ENCODE measurements at regions not wholly inside any gene's neighbourhood (a gene's known extent, or its start where the extent isn't known, plus 50 kb on each side); places are given as distances from the start of the nearest gene placed in this dataset.

DNA sequence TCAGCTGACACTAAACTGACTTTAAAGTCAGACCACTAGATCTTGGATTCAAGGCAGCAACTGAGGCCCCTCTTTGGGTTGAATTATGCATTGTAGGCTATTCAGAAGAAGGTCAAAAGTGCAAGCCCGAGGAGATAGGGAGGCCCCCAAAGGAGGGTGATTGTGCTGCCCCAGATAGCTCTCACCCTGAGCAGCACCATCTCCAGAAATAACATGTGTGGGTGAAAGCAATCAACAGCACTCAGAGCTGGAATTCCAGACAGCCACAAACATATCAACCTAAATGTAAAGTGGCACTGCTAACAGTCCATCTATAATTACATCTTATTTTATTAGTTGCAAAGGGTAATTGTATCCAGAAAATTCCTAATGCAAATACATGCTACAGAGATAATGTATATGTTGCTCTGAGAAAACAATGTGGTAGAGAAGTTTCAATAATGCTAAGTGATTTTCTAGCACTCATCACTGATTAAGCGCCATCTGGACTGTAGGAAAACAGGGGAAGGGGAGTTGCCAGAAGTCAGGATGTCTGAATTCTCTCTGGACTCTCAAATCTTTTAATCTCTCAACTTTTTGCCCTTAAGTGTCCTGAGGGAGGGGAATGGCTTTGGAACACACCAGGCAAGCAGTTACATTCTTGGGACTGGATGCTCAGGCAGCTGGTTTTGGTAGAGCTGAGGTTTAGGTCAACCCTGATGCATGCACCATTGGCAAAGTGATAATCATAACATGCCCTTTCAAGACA, 61.8 kb upstream of the SFRP2 start:
- Mint-ChIP-seq H3K27me3 (ENCODE audit: low read depth, unreplicated experiment) (peaks cover 4% of the 10 kb centered on the region), H3K4me1 (ENCODE audit: low read depth, unreplicated experiment) (peaks cover 16% of the 10 kb centered on the region), H3K36me3 (ENCODE audit: low read depth, unreplicated experiment) (no peaks in the 10 kb centered on the region), H3K9me3 (ENCODE audit: unreplicated experiment) (peaks cover 14% of the 10 kb centered on the region), H3K4me3 (ENCODE audit: unreplicated experiment) (no peak overlapping the region), H3K27ac (ENCODE audit: unreplicated experiment) (no peak overlapping the region)
- DNase-seq (ENCODE audit: low read depth) (no peak), FAIRE-seq (no peak)
- Histone ChIP-seq H3K27ac (ENCODE audit: low read depth, low read length) (no peak overlapping the region), H3K79me2 (ENCODE audit: insufficient read depth, low read length) (no peaks in the 10 kb centered on the region), H3K9me3 (ENCODE audit: insufficient read depth, low read depth, low read length) (peaks cover 3% of the 10 kb centered on the region), H3K36me3 (ENCODE audit: insufficient read depth, low read length) (no peaks in the 10 kb centered on the region), H4K20me1 (ENCODE audit: insufficient read depth, low read length) (no peaks in the 10 kb centered on the region), H2AFZ (ENCODE audit: low read depth, low read length) (no peak overlapping the region), H3K4me3 (ENCODE audit: insufficient read depth, low read depth, low read length) (no peak overlapping the region), H3K4me2 (ENCODE audit: low read length) (no peak overlapping the region), H3K4me1 (ENCODE audit: insufficient read depth, low read length) (no peaks in the 10 kb centered on the region), H3K27me3 (ENCODE audit: insufficient read depth, low read length) (no peaks in the 10 kb centered on the region), H3K9ac (ENCODE audit: low read length) (no peak overlapping the region)
- TF ChIP-seq, protein P1, sequence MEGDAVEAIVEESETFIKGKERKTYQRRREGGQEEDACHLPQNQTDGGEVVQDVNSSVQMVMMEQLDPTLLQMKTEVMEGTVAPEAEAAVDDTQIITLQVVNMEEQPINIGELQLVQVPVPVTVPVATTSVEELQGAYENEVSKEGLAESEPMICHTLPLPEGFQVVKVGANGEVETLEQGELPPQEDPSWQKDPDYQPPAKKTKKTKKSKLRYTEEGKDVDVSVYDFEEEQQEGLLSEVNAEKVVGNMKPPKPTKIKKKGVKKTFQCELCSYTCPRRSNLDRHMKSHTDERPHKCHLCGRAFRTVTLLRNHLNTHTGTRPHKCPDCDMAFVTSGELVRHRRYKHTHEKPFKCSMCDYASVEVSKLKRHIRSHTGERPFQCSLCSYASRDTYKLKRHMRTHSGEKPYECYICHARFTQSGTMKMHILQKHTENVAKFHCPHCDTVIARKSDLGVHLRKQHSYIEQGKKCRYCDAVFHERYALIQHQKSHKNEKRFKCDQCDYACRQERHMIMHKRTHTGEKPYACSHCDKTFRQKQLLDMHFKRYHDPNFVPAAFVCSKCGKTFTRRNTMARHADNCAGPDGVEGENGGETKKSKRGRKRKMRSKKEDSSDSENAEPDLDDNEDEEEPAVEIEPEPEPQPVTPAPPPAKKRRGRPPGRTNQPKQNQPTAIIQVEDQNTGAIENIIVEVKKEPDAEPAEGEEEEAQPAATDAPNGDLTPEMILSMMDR (IDR thresholded peaks at IDR 0.05; ENCODE audit: insufficient read depth, low read depth, low read length), result no peak
- TF ChIP-seq EZH2 (IDR thresholded peaks at IDR 0.05; ENCODE audit: insufficient read depth, low read length), result no peak

DNA sequence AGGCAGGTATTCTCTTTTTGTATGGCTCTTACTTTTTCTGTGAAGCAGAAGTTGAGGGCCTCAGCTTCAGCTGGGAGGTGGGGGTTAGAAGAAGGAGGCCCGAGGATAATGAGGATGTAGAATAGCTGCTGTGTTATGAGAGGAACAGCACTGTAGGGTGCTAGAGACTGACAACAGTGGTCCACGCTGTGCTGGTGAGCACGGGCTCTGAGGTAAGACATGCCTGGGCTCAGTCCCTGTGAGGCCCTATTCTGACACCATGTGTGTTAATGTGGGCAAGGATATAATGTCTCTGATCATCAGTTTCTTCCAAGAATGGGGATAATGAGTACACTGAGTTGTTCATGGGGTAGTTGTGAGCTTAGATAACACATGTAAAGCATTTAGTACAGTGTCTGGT, 55.3 kb upstream of the SFRP2 start:
- H3K36me3 ChIP-seq (ENCODE audit: insufficient read depth, low read length), result no peaks in the 10 kb centered on the region
- H3K79me2 ChIP-seq (ENCODE audit: insufficient read depth, low read length), result no peaks in the 10 kb centered on the region
- TF ChIP-seq EZH2 (IDR thresholded peaks at IDR 0.05; ENCODE audit: insufficient read depth, low read length), result no peak
- TF ChIP-seq, protein P1 (IDR thresholded peaks at IDR 0.05; ENCODE audit: insufficient read depth, low read depth, low read length), result no peak
- peaks cover 1% of the 10 kb centered on the region for H3K4me1 Mint-ChIP-seq (ENCODE audit: low read depth, unreplicated experiment)
- H3K9ac ChIP-seq (ENCODE audit: low read length), result no peak overlapping the region
- H3K36me3 Mint-ChIP-seq (ENCODE audit: low read depth, unreplicated experiment), result no peaks in the 10 kb centered on the region
- H3K4me3 ChIP-seq (ENCODE audit: insufficient read depth, low read depth, low read length), result no peak overlapping the region
- DNase-seq (ENCODE audit: low read depth), result no peak
- H2AFZ ChIP-seq (ENCODE audit: low read depth, low read length), result no peak overlapping the region
- no peak overlapping the region for H3K4me3 Mint-ChIP-seq (ENCODE audit: unreplicated experiment)
- no peaks in the 10 kb centered on the region for H4K20me1 ChIP-seq (ENCODE audit: insufficient read depth, low read length)
- H3K27ac Mint-ChIP-seq (ENCODE audit: unreplicated experiment), result no peak overlapping the region
- H3K4me2 ChIP-seq (ENCODE audit: low read length), result no peak overlapping the region
- H3K9me3 ChIP-seq (ENCODE audit: insufficient read depth, low read depth, low read length), result peaks cover 3% of the 10 kb centered on the region
- H3K27me3 ChIP-seq (ENCODE audit: insufficient read depth, low read length), result no peaks in the 10 kb centered on the region
- no peaks in the 10 kb centered on the region for H3K4me1 ChIP-seq (ENCODE audit: insufficient read depth, low read length)
- no peak overlapping the region for H3K27ac ChIP-seq (ENCODE audit: low read depth, low read length)
- FAIRE-seq, result no peak
- H3K27me3 Mint-ChIP-seq (ENCODE audit: low read depth, unreplicated experiment), result peaks cover 4% of the 10 kb centered on the region
- H3K9me3 Mint-ChIP-seq (ENCODE audit: unreplicated experiment), result no peaks in the 10 kb centered on the region
